A673 (cell line): ENCODE measurements at regions not wholly inside any gene's neighbourhood (a gene's known extent, or its start where the extent isn't known, plus 50 kb on each side); places are given as distances from the start of the nearest gene placed in this dataset.

Source experiments
- BruUV-seq: library from RNA; stranded (reverse); fragments of 400-500 nt; replicated peaks from 2 replicates; lab custom pipeline; 2021; lab: Mats Ljungman, UMichigan
- CTCF ChIA-PET: fragments of 300-600 bp; sonication (Branson Sonifier 250); formaldehyde crosslinking; loops from one replicate; lab custom pipeline; 2022; ENCODE audit warnings: antibody characterized with exemption; lab: Charles Lee
- POLR2A ChIA-PET: fragments of 300-600 bp; sonication (Branson Sonifier 250); formaldehyde crosslinking; loops from one replicate; lab custom pipeline; 2022; ENCODE audit warnings: antibody characterized with exemption; ENCODE audit not compliant: low non-redundant PET; lab: Charles Lee
- DNase-seq: peaks from one replicate; pipeline ENCODE4 v3.0.0-alpha.2; 2015; ENCODE audit warnings: low spot score
- H3K27ac ChIP-seq: fragments of 200-600 bp; sonication (generic); 2 replicates; pipeline ENCODE4 v1.5.1; 2016; ENCODE audit warnings: mixed run types, low read depth, mild to moderate bottlenecking, mixed read lengths, antibody characterized with exemption, low read length; ENCODE audit not compliant: poor library complexity, severe bottlenecking
- H3K27me3 ChIP-seq: fragments of 200-600 bp; sonication (generic); replicated peaks from 2 replicates; pipeline ENCODE4 v1.6.1; 2017; ENCODE audit warnings: mixed run types, low read depth, mild to moderate bottlenecking, mixed read lengths, antibody characterized with exemption, low read length; ENCODE audit not compliant: insufficient read depth, poor library complexity
- H3K36me3 ChIP-seq: fragments of 200-600 bp; sonication (generic); 2 replicates; pipeline ENCODE4 v1.6.1; 2016; ENCODE audit warnings: mixed run types, mild to moderate bottlenecking, mixed read lengths, antibody characterized with exemption, low read length; ENCODE audit not compliant: insufficient read depth, poor library complexity, severe bottlenecking
- H3K4me1 ChIP-seq: fragments of 200-600 bp; sonication (generic); 2 replicates; pipeline ENCODE4 v1.6.1; 2017; ENCODE audit warnings: mixed run types, mild to moderate bottlenecking, mixed read lengths, antibody characterized with exemption, low read length; ENCODE audit not compliant: insufficient read depth, poor library complexity, severe bottlenecking
- H3K4me3 ChIP-seq: fragments of 200-600 bp; sonication (generic); 2 replicates; pipeline ENCODE4 v1.5.1; 2016; ENCODE audit warnings: low read depth, mixed run types, mild to moderate bottlenecking, mixed read lengths, low read length; ENCODE audit not compliant: poor library complexity, severe bottlenecking
- H3K9me3 ChIP-seq: fragments of 200-600 bp; sonication (generic); 2 replicates; pipeline ENCODE4 v1.6.1; 2016; ENCODE audit warnings: mixed run types, low read depth, mild to moderate bottlenecking, mixed read lengths, antibody characterized with exemption, low read length; ENCODE audit not compliant: poor library complexity, severe bottlenecking
- CTCF ChIP-seq: fragments of 300-800, 200-600 bp; sonication (generic); conservative IDR thresholded peaks from 2 replicates; pipeline ENCODE4 v1.5.1; 2017; ENCODE audit warnings: low read depth, mild to moderate bottlenecking, antibody characterized with exemption, low read length, moderate library complexity, mixed read lengths
- EZH2 ChIP-seq: fragments of 200-600 bp; sonication (generic); IDR thresholded peaks from 2 replicates; pipeline ENCODE4 v1.6.1; 2017; ENCODE audit warnings: borderline replicate concordance, low read depth, mild to moderate bottlenecking, mixed read lengths, antibody characterized with exemption, low read length; ENCODE audit not compliant: poor library complexity, severe bottlenecking
- intact Hi-C: fragments of 100-400 bp; cut with micrococcal nuclease; formaldehyde crosslinking; loops from one replicate; pipeline ENCODE4 v1.10.0; 2022; ENCODE audit not compliant: unreplicated experiment

- Histone ChIP-seq H3K36me3 (no peaks in the 10 kb centered on the region), H3K27ac (no peak overlapping the region), H3K27me3 (peaks cover 19% of the 10 kb centered on the region), H3K4me1 (no peaks in the 10 kb centered on the region), H3K9me3 (no peaks in the 10 kb centered on the region), H3K4me3 (no peak overlapping the region)
- intact Hi-C loops: no loop called here
- no TSS peak for BruUV-seq
- DNase-seq: no peak
- POLR2A ChIA-PET: no interaction called here
- TF ChIP-seq CTCF (no peak), EZH2 (no peak)
- CTCF ChIA-PET: no interaction called here
Measured at GRCh38 chr2:21306235-21306634, 182.5 kb downstream of the TDRD15 start.

GRCh38 chr2:21307037-21307436, 183.3 kb downstream of the TDRD15 start:
- intact Hi-C loops: no loop called here
- no peak for DNase-seq
- Histone ChIP-seq H3K4me1 (no peaks in the 10 kb centered on the region), H3K36me3 (no peaks in the 10 kb centered on the region), H3K27me3 (peaks cover 13% of the 10 kb centered on the region), H3K4me3 (no peak overlapping the region), H3K9me3 (no peaks in the 10 kb centered on the region), H3K27ac (no peak overlapping the region)
- ChIA-PET CTCF (no interaction called here), POLR2A (no interaction called here)
- TF ChIP-seq CTCF (no peak), EZH2 (no peak)
- no TSS peak for BruUV-seq

GRCh38 chr2:21310493-21310892, 186.7 kb downstream of the TDRD15 start:
- Histone ChIP-seq H3K27me3 (peaks cover 5% of the 10 kb centered on the region), H3K9me3 (no peaks in the 10 kb centered on the region), H3K4me3 (no peak overlapping the region), H3K27ac (no peak overlapping the region), H3K4me1 (no peaks in the 10 kb centered on the region), H3K36me3 (no peaks in the 10 kb centered on the region)
- intact Hi-C loops: no loop called here
- TF ChIP-seq CTCF (no peak), EZH2 (no peak)
- DNase-seq: no peak
- ChIA-PET POLR2A (no interaction called here), CTCF (no interaction called here)
- no TSS peak for BruUV-seq
